HG02571 (cell line): ENCODE measurements at regions not wholly inside any gene's neighbourhood (a gene's known extent, or its start where the extent isn't known, plus 50 kb on each side); places are given as distances from the start of the nearest gene placed in this dataset.

Experiments
- ATAC-seq: cut with Tn5 transposase; IDR thresholded peaks from one replicate; pipeline ENCODE4 v1.9.1; 2021; ENCODE audit warnings: mild to moderate bottlenecking, moderate library complexity; ENCODE audit not compliant: unreplicated experiment

GRCh38 chrX:43005561-43005960, 227.6 kb upstream of the PPP1R2C start:
- ATAC-seq, result no peak

- no peak for ATAC-seq
Observed at GRCh38 chrX:43008356-43008755, 230.4 kb upstream of the PPP1R2C start.

GRCh38 chrX:43016021-43016420, 238.1 kb upstream of the PPP1R2C start:
- no peak for ATAC-seq

- ATAC-seq, result no peak
Observed at GRCh38 chrX:43018031-43018430, 240.1 kb upstream of the PPP1R2C start.

GRCh38 chrX:43019021-43019420, 241.1 kb upstream of the PPP1R2C start:
- ATAC-seq, result no peak

- no peak for ATAC-seq
Observed at GRCh38 chrX:43025806-43026315, 247.9 kb upstream of the PPP1R2C start.

GRCh38 chrX:43064096-43064495, 286.1 kb upstream of the PPP1R2C start:
- no peak for ATAC-seq

GRCh38 chrX:43065978-43066377, 288.0 kb upstream of the PPP1R2C start:
- ATAC-seq, result no peak

GRCh38 chrX:43068639-43069038, 290.7 kb upstream of the PPP1R2C start:
- no peak for ATAC-seq

GRCh38 chrX:43083016-43083415, 305.1 kb upstream of the PPP1R2C start:
- ATAC-seq, result no peak

- no peak for ATAC-seq
Observed at GRCh38 chrX:43087830-43088229, 309.9 kb upstream of the PPP1R2C start.

GRCh38 chrX:43096830-43097229, 318.9 kb upstream of the PPP1R2C start:
- no peak for ATAC-seq

- no peak for ATAC-seq
Observed at GRCh38 chrX:43106009-43106408, 328.0 kb upstream of the PPP1R2C start.

GRCh38 chrX:43108828-43109227, 330.9 kb upstream of the PPP1R2C start:
- ATAC-seq, result no peak

- no peak for ATAC-seq
Observed at GRCh38 chrX:43121637-43122036, 343.7 kb upstream of the PPP1R2C start.

GRCh38 chrX:43139645-43140044, 361.7 kb upstream of the PPP1R2C start:
- ATAC-seq, result no peak

- ATAC-seq, result no peak
Observed at GRCh38 chrX:43140582-43140981, 362.6 kb upstream of the PPP1R2C start.

GRCh38 chrX:43141885-43142284, 363.9 kb upstream of the PPP1R2C start:
- no peak for ATAC-seq

- no peak for ATAC-seq
Observed at GRCh38 chrX:43148305-43148704, 370.3 kb upstream of the PPP1R2C start.

- no peak for ATAC-seq
Observed at GRCh38 chrX:43165343-43165920, 387.5 kb upstream of the PPP1R2C start.

- no peak for ATAC-seq
Observed at GRCh38 chrX:43166874-43167273, 388.9 kb upstream of the PPP1R2C start.

GRCh38 chrX:43175434-43175833, 397.5 kb upstream of the PPP1R2C start:
- ATAC-seq, result no peak

GRCh38 chrX:43176686-43177085, 398.7 kb upstream of the PPP1R2C start:
- ATAC-seq, result no peak
